Mucosa of descending colon (tissue), 3 donors: ENCODE measurements at regions not wholly inside any gene's neighbourhood (a gene's known extent, or its start where the extent isn't known, plus 50 kb on each side); places are given as distances from the start of the nearest gene placed in this dataset.

Experiments
- ATAC-seq: fragments of 200-7000 bp; cut with Tn5 transposase; one replicate; pipeline ENCODE4 v1.9.1; 2020; ENCODE audit warnings: mild to moderate bottlenecking, moderate library complexity
- DNase-seq, 3 donors: peaks; one replicate each; pipeline ENCODE4 v3.0.0-alpha.2; 2020
- H3K36me3 ChIP-seq: fragments of 200-600 bp; one replicate; pipeline ENCODE4 v1.8.0; 2021; ENCODE audit warnings: low read depth, mild to moderate bottlenecking
- H3K4me1 ChIP-seq: fragments of 200-600 bp; one replicate; pipeline ENCODE4 v1.8.0; 2021; ENCODE audit warnings: low read depth, mild to moderate bottlenecking
- H3K4me3 ChIP-seq: fragments of 200-600 bp; one replicate; pipeline ENCODE4 v1.8.0; 2021; ENCODE audit warnings: mild to moderate bottlenecking
- H3K9me3 ChIP-seq: fragments of 200-600 bp; one replicate; pipeline ENCODE4 v1.8.0; 2021; ENCODE audit warnings: mild to moderate bottlenecking
- intact Hi-C, 2 donors: fragments of 100-400 bp; cut with DNase I in 1 of 2; cut with micrococcal nuclease in 1 of 2; formaldehyde crosslinking; loops; one replicate each; pipeline versions ENCODE4 v1.11.0 to v1.11.1; 2022; cut with DNase I, micrococcal nuclease
- TF ChIP-seq, protein P1 (sequence below): fragments of 200-600 bp; IDR thresholded peaks from one replicate; pipeline ENCODE4 v1.8.0; 2022; ENCODE audit warnings: antibody characterized with exemption, mild to moderate bottlenecking
- donor health status: DM: no; HTN: no; CAD: no; lungs with moderate emphysema.
- donor health status: DM: no; HTN: no; CAD: no.
- donor health status: DM: no; HTN: yes; CAD: no.

DNA sequence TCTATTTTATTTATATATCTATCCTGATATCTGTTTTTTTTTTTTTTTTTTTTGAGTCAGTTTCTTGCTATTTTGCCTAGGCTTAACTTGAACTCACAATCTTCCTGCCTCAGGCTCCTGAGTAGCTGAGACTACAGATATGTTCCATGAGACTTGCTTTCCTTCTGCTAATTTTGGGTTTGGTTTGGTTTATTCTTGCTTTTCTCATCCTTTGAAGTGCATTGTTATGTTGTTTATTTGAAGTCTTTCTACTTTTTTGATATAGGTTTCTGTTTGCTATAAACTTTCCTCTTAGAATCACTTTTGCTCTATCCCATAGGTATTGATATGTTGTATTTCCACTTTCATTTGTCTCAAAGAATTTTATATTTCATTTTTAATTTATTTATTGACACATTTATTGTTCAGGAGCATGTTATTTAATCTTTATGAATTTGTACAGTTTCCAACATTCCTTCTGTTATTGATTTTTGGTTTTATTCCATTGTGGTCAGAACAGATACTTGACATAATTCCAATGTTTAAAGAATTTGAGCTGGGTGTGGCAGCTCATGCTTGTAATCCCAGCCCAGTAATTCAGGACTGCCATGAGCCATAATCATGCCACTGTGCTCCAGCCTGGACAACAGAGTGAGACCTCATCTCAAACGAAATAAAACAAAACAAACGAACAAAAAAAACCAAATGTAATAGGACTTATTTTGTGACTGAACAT is 62.3 kb upstream of the PLSCR4 start:
- intact Hi-C loops, result no loop called here
- TF ChIP-seq, protein P1, sequence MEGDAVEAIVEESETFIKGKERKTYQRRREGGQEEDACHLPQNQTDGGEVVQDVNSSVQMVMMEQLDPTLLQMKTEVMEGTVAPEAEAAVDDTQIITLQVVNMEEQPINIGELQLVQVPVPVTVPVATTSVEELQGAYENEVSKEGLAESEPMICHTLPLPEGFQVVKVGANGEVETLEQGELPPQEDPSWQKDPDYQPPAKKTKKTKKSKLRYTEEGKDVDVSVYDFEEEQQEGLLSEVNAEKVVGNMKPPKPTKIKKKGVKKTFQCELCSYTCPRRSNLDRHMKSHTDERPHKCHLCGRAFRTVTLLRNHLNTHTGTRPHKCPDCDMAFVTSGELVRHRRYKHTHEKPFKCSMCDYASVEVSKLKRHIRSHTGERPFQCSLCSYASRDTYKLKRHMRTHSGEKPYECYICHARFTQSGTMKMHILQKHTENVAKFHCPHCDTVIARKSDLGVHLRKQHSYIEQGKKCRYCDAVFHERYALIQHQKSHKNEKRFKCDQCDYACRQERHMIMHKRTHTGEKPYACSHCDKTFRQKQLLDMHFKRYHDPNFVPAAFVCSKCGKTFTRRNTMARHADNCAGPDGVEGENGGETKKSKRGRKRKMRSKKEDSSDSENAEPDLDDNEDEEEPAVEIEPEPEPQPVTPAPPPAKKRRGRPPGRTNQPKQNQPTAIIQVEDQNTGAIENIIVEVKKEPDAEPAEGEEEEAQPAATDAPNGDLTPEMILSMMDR, result no peak
- ATAC-seq, result peak; percentile 62

DNA sequence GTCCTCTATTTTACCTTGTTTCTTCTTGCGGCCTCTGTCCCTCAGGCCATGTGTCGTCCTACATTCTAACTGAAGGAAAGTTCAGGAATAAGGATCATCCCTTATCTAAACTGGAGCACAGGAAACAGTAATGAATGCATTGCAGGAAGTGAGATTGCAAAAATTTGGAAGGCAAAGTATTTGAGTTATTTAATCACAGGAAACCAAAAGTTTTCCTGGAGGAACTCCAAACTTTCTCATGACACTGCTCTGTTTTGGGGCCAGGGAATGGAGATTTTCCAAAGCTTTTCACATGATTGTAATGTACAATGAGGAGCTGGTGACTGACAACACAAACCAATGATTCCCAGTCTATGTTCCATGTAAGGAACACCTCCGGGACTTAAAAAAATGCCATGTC is 57.8 kb upstream of the PLSCR4 start:
- Histone ChIP-seq H3K36me3 (no peaks in the 10 kb centered on the region), H3K4me3 (no peak overlapping the region), H3K4me1 (peaks cover under 1% of the 10 kb centered on the region), H3K9me3 (no peaks in the 10 kb centered on the region)
- no peak for DNase-seq
- ATAC-seq, result no peak
- TF ChIP-seq, protein P1, result no peak
- intact Hi-C loops, result no loop called here

More for the DNA sequence above, 62.3 kb upstream of the PLSCR4 start:
- Histone ChIP-seq H3K4me1 (peaks cover 3% of the 10 kb centered on the region), H3K9me3 (no peaks in the 10 kb centered on the region), H3K4me3 (no peak overlapping the region), H3K36me3 (no peaks in the 10 kb centered on the region)
- no peak for DNase-seq

DNA sequence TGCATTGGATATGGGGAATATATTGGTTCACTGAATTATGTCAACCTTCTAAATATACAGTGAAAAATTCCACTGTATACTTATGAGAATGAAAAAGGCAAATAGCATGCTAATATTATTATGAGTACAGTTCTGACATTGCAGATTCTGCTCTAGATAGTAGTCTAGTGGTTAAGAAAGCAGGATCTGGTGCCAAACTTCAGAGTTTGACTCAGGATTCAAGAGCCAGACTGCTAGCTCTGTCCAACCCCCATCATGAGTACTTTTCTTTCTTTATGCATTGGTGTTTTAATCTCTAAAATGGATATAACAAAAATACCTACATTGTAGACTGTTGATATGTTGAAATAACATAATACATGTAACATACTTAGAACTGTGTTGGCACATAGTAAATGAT is 57.3 kb upstream of the PLSCR4 start:
- Histone ChIP-seq H3K4me3 (no peak overlapping the region), H3K36me3 (no peaks in the 10 kb centered on the region), H3K9me3 (no peaks in the 10 kb centered on the region), H3K4me1 (no peaks in the 10 kb centered on the region)
- ATAC-seq (no peak), DNase-seq (no peak)
- intact Hi-C loops, result no loop called here
- TF ChIP-seq, protein P1, result no peak

DNA sequence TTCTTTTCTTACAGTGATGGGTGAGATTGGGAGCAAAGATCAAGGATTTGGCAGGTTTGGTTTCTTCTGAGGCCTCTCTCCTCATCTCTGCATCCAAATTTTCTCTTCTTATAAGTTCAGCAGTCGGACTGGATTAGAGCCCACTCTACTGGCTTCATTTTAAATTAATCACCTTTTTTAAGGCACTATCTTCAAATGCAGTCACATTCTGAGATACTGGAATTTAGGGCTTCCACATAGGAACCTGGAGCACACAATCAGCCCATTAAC is 56.5 kb upstream of the PLSCR4 start:
- H3K9me3 ChIP-seq, result no peaks in the 10 kb centered on the region
- H3K4me1 ChIP-seq, result no peaks in the 10 kb centered on the region
- ATAC-seq, result no peak
- no peak for DNase-seq
- intact Hi-C loops, result no loop called here
- TF ChIP-seq, protein P1, result no peak
- H3K36me3 ChIP-seq, result no peaks in the 10 kb centered on the region
- H3K4me3 ChIP-seq, result no peak overlapping the region

DNA sequence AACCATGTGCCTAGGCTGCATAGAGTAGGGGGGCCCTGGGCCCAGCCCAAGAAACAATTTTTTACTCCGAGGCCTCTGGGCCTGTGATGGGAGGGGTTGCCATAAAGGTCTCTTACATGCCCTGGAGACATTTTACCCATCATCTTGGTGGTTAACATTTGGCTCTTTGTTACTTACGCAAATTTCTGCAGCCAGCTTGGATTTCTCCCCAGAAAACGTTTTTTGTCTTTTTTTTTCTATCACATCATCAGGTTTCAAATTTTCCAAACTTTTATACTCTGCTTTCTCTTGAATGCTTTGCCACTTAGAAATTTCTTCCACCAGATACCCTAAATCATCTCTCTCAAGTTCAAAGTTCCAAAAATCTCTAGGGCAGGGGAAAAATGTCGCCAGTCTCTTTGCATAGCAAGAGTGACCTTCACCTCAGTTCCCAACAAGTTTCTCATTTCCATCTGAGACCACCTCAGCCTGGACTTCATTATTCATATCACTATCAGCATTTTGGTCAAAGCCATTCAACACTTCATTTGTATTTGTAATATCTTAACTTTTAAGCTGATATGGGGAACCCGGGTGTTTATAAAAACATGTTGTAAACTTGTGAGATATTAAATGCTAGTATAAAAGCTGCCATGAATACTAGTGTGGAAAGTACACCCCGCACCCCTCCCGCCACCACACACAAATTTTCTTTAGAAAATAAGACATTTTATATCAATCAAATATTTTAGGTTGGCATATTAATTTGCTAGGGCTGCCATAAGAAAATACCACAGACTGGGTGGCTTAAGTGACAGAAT is 56.0 kb upstream of the PLSCR4 start:
- TF ChIP-seq, protein P1, result no peak
- intact Hi-C loops, result no loop called here
- Histone ChIP-seq H3K4me1 (no peaks in the 10 kb centered on the region), H3K9me3 (no peaks in the 10 kb centered on the region), H3K36me3 (no peaks in the 10 kb centered on the region), H3K4me3 (no peak overlapping the region)
- ATAC-seq (no peak), DNase-seq (no peak)
